ENCODE measurements at regions not wholly inside any gene's neighbourhood (a gene's known extent, or its start where the extent isn't known, plus 50 kb on each side); places are given as distances from the start of the nearest gene placed in this dataset.
A peak's percentile ranks its signal among the peaks of the same experiment; 100 is the strongest.

DNA sequence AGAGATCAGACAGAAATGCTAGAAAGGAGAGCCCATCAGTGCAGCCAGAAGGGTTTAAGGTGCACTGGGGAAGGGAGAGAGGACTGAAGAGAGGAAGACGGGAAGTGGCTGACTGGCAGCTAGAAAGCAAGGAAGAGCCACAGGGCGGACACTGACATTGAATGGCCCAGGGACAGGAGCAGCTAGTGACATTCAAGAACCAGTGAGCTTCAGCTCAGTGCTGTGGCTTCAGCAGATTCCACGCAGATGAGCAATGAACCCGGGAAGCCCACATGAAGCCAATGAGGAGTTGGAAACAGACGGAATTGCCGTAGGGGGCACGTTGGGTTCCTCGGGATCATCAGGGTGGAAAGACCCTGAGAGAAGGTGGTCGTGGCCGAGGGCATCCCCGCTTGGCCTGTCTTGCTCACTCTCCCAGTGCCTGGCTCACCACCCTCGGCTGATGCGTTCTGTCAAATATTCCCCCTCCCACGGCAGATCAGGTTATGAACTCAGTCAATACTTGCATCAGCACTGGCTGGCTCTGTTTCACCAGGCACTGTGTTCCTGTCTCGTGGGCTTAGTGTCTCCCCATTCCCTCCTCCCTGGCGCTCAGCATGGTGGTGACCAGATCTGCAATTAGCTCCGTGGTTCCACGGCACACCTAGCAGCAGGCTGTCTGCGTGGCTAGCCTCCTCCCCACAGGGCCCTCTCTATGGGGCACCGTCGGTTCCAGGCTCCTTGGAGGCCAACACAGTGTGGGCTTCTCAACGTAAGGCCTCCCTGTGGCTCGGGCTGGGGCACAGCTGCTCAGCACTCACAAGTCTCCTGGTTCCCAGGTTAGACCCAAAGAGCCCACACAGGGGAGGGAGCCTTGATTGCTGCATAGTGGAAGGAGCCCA is 145.5 kb downstream of the TRIM29 start:
- no peak for DNase-seq
- no peak for ATAC-seq (ENCODE audit: poor library complexity)
- intact Hi-C loops (cut with DNase I) = no loop called here

DNA sequence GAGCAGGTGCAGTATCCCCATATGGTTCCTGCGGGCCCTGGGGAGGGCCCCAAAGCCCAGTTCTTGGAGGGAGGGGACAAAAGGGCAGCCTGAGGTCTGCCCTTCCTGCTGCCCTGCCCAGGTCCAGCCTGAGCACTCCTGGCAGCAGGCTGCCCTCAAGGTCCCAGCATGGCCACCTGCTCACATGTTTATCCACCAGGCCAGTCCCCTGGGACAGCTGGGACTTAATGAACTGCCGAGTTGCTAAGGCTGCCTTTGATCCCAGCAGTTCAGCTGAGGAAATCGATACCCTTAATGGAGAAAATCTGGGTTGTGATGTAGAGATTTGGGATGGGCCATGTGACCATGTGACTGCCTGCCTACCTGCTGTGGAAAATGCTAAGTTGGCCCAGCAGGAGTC is 146.2 kb downstream of the TRIM29 start:
- no peak for ATAC-seq (ENCODE audit: poor library complexity)
- intact Hi-C loops (cut with DNase I) = no loop called here
- DNase-seq = no peak

DNA sequence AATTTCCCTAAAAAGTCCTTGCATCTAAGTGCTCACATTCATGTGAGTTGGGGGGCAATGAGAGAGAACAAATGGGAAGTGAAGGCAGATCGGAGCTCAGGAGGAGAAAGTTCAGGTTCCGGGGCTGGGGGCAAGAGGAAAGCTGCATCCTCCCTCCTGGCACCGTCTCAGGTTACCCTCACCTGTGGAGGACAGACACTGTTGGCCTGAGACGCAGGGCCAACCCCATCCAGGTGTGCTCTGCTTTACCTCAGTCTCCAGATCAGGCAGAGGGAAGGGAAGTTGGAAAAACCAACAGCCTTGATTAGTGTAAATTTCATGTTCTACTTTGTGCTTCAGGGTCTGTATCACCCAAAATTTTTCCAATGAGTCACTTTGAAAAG is 146.9 kb downstream of the TRIM29 start:
- DNase-seq = no peak
- intact Hi-C loops (cut with DNase I) = no loop called here
- ATAC-seq (ENCODE audit: poor library complexity) = no peak

DNA sequence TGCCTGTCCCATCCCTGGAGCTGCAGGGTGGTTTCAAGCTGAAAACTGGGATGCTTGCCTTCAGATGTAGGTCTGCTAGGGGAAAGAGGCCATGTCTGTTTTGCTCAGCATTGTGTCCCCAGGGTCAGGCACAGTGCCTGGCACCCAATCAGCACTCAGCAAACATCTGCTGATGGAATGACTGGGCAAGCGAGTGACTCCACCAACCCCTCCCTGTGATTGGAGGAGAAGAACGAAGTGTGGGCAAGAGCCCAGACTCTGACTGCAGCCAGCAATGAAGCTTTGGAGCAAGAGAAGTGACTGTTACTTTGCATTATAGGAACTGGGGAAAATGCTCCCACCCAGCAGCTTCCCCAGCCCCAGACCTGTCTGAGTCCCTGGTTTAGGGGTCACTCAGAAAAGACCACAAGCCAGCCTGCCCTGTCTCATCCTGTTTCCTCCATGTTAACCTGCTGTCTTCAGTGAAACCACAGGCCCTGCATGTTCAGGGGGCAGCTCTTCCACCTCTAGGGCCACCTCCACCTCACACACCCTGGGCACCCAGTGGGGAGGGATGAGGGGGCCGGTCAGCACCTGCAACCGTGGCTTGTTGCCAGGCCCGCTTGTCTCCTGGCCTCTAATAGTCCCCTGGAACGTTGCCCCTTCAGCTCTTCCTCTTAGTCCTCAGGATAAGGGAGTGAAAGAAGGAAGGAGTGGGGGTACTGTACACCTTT is 147.4 kb downstream of the TRIM29 start:
- ATAC-seq (ENCODE audit: poor library complexity) = peak; percentile 87
- intact Hi-C loops (cut with DNase I) = no loop called here
- peak; percentile 76 for DNase-seq

DNA sequence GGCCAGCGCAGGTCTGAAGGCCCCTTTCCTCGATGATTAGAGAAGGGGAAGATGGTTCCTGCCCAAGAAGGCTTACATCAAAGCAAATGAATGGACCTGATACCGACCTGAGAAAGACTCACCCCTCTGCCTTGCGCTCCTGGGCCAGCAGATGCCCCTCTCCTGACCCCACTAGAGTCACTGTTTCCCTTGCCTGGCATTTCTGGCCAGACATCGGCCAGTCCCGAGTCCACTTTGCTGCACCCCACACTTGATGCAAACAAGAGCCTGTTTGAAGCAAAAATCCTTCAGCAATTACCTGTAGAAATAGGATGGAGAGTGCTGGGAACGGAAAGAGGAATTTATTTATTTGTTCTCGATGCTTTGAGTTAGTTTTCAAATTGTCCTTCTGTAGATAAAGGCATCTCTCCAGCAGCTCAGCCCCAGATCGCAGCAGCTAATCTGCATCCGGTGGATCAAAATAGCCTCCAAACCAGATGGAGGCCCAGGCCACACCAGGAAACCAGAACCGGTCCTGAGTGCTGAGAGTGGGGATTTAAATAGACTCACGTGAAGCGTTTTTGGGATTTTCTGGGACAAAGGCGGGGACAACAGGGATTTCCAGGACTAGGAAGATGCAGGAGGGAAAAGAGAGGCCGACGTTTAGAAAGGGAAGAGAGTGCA is 148.6 kb downstream of the TRIM29 start:
- intact Hi-C loops (cut with DNase I) = no loop called here
- ATAC-seq (ENCODE audit: poor library complexity) (peak; percentile 33), DNase-seq (no peak)

GRCh38 chr11:119985551-119985950 is 152.4 kb downstream of the TRIM29 start:
- DNase-seq = no peak
- intact Hi-C loops (cut with DNase I) = no loop called here
- ATAC-seq (ENCODE audit: poor library complexity) = no peak

GRCh38 chr11:119983816-119984215 is 154.1 kb downstream of the TRIM29 start:
- DNase-seq = no peak
- intact Hi-C loops (cut with DNase I) = no loop called here
- no peak for ATAC-seq (ENCODE audit: poor library complexity)

GRCh38 chr11:119983240-119983732 is 154.6 kb downstream of the TRIM29 start:
- no peak for DNase-seq
- no peak for ATAC-seq (ENCODE audit: poor library complexity)
- intact Hi-C loops (cut with DNase I) = no loop called here

DNA sequence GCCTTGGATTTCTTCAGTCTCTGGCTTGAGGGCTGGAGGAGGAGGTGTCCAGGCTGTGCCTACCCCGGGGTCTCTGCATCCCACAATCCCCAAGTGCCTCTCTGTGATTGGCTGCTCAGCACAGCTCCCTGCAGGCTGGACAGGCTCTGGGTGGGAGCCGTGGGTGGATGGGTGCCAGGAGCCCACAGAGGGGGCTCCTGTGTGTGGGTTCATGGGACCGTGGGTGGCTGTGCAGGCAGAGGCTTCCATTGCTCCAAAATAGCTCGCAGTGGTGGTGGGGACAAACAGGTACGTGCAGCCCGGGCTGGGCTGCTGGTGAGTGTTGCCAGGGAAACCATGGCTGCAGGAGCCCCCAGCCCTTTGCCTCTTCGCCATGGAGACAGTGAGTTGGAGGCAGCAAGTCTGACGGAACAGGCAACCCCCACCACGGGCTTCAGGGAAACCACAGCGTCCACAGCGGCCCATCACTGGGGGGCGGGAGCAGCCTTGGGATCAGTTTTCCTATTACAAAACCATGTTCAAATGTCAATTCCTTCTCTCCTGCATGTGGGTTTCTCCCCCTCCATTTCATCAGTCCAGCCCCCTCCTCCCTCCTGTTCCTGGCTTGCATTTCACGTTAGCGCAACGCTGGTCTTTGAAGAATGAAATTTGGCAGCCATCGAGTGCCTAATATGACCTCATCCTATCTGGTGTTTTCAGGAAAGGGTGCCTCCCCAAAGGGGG is 155.2 kb downstream of the TRIM29 start:
- intact Hi-C loops (cut with DNase I) = no loop called here
- no peak for DNase-seq
- no peak for ATAC-seq (ENCODE audit: poor library complexity)

GRCh38 chr11:119980431-119980830 is 157.5 kb downstream of the TRIM29 start:
- intact Hi-C loops (cut with DNase I) = no loop called here
- DNase-seq (no peak), ATAC-seq (ENCODE audit: poor library complexity) (no peak)

DNA sequence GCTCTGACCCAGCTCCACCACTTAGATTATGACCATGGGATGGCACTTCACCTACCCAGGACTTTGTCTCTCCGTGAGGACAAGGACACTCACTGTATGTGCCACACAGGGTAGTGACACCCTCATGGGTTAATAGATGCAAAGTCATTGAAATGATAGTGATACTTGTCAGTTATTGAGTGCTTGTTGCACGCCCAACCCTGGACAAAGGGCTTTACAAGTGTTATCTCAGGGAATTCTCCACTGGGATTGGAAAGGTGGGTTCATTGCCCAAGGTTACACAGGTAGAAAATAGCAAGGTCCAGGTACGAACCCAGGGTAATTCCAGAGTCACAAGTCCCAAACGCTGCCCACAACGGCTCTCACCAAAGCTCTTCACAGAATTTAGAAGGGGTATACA is 158.2 kb downstream of the TRIM29 start:
- intact Hi-C loops (cut with DNase I) = no loop called here
- ATAC-seq (ENCODE audit: poor library complexity) (no peak), DNase-seq (no peak)

- DNase-seq (no peak), ATAC-seq (ENCODE audit: poor library complexity) (no peak)
- intact Hi-C loops (cut with DNase I) = no loop called here
These were observed 159.2 kb downstream of the TRIM29 start for GRCh38 chr11:119978696-119979095.

DNA sequence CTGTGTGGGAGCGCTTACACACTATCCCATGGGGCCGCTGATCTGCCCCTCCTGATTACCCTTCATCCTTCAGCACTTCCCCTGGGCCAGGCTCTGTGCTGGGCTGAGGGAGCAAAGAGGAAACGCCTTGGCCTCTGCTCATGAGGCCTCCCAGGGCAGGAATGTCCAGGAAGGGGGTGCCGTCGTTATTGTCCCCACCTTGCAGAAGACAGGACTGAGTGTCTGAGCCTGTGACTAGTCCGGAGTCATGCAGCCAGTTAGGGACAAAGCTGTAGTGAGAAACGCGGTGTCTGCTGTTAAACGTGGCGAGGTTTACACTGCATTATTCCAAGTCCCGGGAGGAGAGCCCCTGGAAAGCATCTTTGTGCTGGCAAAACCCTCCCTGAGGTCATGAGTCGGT is 160.0 kb downstream of the TRIM29 start:
- DNase-seq = no peak
- intact Hi-C loops (cut with DNase I) = no loop called here
- ATAC-seq (ENCODE audit: poor library complexity) = no peak

- ATAC-seq (ENCODE audit: poor library complexity) (no peak), DNase-seq (no peak)
- intact Hi-C loops (cut with DNase I) = no loop called here
These were observed 160.4 kb downstream of the TRIM29 start for GRCh38 chr11:119977561-119977860.

DNA sequence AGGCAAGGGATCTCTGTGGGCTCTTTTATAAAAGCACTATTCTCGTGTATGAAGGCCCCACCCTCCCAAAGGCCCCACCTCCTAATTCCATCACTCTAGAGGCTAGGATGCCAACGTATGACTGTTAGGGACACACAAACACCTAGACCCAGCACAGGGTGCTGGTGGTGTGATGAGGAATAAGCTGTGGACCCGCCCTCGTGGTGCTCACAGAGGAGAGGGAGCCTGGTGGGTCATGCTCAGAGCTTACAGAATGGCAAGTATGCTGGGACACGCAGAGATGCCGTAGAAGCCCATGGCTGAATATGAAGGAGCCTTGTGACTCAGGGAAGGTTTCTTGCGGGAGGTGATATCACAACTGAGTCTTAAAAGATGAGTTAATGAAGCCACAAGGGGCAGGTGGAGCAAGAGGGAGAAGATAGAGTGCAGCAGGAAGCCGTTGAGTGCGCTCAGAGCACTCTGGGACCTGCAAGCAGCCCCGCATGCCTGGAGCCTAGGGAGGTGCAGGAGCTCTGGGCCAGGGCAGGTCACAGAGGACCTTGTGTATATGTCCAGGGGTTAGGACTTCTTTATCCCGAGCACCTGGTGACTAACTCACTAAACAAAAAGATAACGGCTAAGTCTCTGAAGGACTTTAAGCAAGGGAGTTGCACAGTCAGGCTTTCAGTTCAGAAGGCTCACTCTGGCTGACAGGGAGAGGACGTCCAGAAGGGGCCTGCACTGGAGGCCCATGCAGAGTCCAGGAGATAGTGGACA is 160.9 kb downstream of the TRIM29 start:
- intact Hi-C loops (cut with DNase I) = no loop called here
- no peak for DNase-seq
- ATAC-seq (ENCODE audit: poor library complexity) = no peak

GRCh38 chr11:119975561-119976152 is 162.3 kb downstream of the TRIM29 start:
- intact Hi-C loops (cut with DNase I) = no loop called here
- DNase-seq (peak; percentile 61), ATAC-seq (ENCODE audit: poor library complexity) (peak; percentile 57)

DNA sequence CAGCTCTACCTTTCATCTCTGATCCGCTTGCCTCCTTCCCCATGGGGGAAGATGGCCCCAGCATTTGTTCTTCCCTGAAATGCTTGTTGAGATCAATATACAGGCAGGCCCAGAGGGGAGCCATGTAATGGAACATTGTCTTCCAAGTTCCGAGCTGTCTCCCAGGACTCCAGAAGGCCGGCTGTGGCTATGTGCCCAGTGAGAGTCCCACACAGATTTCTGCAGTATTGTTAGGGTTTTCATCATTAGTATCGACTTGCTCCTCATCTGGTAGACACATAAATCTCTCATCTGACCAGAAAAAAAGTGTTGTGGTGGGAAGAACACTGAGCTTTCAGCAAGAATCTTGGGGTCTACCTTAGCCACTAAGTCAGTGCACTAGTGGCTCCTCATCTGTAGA is 163.4 kb downstream of the TRIM29 start:
- intact Hi-C loops (cut with DNase I) = no loop called here
- DNase-seq (no peak), ATAC-seq (ENCODE audit: poor library complexity) (peak; percentile 58)

DNA sequence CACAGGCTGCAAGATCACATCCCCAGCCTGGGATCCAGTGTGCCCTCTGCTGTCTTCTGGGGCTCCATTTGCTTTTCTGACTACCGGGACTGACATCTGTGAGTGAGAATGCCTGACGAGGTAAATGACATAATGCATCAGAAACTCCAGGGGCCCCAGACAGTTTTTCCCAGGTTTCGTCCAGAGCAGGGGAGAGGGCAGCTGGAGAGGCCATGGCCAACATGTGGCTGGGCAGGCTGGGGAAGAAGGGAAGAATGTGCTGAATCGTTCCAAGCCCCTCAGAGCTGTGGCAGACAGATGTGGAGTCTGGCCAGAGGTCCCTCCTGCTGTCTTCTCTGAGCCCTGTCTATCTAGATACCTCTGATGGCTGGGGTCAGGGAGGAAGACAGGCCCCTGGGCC is 163.9 kb downstream of the TRIM29 start:
- intact Hi-C loops (cut with DNase I) = no loop called here
- DNase-seq (no peak), ATAC-seq (ENCODE audit: poor library complexity) (no peak)
